ENCODE measurements at regions not wholly inside any gene's neighbourhood (a gene's known extent, or its start where the extent isn't known, plus 50 kb on each side); places are given as distances from the start of the nearest gene placed in this dataset.
"Not testable (repeated sequence)": the region's sequence is repeated elsewhere in the genome, so short reads cannot be mapped to it uniquely, and the experiment has no call there.

DNA sequence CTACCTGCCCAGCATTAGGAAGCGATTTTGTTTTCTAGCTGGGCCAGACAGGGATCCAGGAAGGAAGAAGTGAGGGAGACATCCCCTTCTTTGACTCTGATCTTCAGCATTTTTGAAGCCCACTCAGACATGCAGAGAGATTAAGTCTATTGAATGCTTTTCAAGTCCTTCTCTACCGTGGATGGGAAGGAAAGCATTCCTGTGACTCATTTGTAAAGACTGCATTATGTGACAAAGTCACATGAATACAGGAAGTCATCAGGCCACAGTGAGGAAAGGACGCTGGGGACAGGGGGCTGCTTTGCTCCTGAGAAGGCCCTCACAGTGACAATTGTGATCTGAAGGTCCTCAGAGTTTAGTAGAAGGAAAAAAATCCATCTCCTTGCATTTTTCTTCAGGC is 67.4 kb upstream of the GBA3 start:
- no TSS peak for BruUV-seq (replicated peaks)
- Histone ChIP-seq H3K4me3 (replicated peaks in 1 of 3; ENCODE audit: insufficient read depth in 1 of 3, low read depth in 2 of 3, low read length in 3 of 3) (no peak overlapping the region), H3K36me3 (replicated peaks in 1 of 2; ENCODE audit: control insufficient read depth in 1 of 2, insufficient read depth in 2 of 2, low read length in 2 of 2) (no peaks in the 10 kb centered on the region), H3K79me2 (ENCODE audit: insufficient read depth, low read length) (no peaks in the 10 kb centered on the region), H3K27ac (ENCODE audit: extremely low read length, insufficient read depth, low read length) (no peak overlapping the region), H3K4me1 (ENCODE audit: insufficient read depth, low read length) (no peaks in the 10 kb centered on the region), H3K4me2 (ENCODE audit: low read depth, low read length) (no peak overlapping the region), H3K27me3 (ENCODE audit: control insufficient read depth in 1 of 2, insufficient read depth in 2 of 2, low read length in 2 of 2) (no peaks in the 10 kb centered on the region), H4K20me1 (ENCODE audit: insufficient read depth, low read length) (no peaks in the 10 kb centered on the region), H3K9ac (ENCODE audit: insufficient read depth, low read depth, low read length) (no peak overlapping the region), H2AFZ (ENCODE audit: low read length) (no peak overlapping the region), H3K9me3 (ENCODE audit: low read length) (no peaks in the 10 kb centered on the region)
- FAIRE-seq (no peak), DNase-seq (ENCODE audit: low spot score) (peak; percentile 3), ATAC-seq (no peak)
- TF ChIP-seq, protein P1, sequence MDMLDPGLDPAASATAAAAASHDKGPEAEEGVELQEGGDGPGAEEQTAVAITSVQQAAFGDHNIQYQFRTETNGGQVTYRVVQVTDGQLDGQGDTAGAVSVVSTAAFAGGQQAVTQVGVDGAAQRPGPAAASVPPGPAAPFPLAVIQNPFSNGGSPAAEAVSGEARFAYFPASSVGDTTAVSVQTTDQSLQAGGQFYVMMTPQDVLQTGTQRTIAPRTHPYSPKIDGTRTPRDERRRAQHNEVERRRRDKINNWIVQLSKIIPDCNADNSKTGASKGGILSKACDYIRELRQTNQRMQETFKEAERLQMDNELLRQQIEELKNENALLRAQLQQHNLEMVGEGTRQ (IDR thresholded peaks at IDR 0.05; ENCODE audit: low read depth, low read length): no peak
- TF ChIP-seq, protein P1 (CRISPR knock-in tag; IDR thresholded peaks at IDR 0.05; ENCODE audit: borderline replicate concordance): no peak
- TF ChIP-seq KLF13 (CRISPR knock-in tag; IDR thresholded peaks at IDR 0.05) (no peak), NFIC (IDR thresholded peaks at IDR 0.05; ENCODE audit: low read length) (no peak), ZNF274 (CRISPR knock-in tag; IDR thresholded peaks at IDR 0.05) (no peak), HOXD1 (CRISPR knock-in tag; IDR thresholded peaks at IDR 0.05) (no peak)
- intact Hi-C loops (cut with micrococcal nuclease; ENCODE audit: unreplicated experiment): no loop called here
- CTCF ChIA-PET (ENCODE audit: low intra/inter-chr PET ratio, low total read pairs): no interaction called here
- 7% methylated on average over 3 of the region's 3 CpGs for WGBS (ENCODE audit: low lambda C conversion rate)
- in situ Hi-C loops (cut with HindIII; ENCODE audit: extremely low pct_ligation_motif_present, low pct_unique_long_range_greater_than_20kb): no loop called here
- POLR2A ChIA-PET: no interaction called here

DNA sequence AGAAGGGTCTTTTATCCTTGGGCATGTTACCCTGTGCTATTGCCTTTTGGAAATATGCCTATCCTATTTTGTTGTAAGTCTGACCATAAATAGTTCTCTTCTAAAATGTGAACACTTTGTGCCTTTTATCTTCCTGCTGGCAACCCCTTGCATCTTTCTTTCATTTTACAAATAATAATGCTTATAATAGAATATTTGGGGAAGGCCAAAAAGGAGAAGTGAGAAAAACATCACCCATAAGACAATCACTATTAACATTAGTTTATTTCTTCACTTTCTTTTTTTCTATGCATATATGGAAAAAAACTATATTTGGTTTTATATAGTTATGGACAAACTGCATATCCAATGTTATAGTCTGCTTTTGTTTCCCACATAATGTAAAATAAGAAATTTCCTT is 64.9 kb upstream of the GBA3 start:
- H3K79me2 ChIP-seq (ENCODE audit: insufficient read depth, low read length); H4K20me1 ChIP-seq (ENCODE audit: insufficient read depth, low read length); H3K4me3 ChIP-seq (replicated peaks in 1 of 3; ENCODE audit: insufficient read depth in 1 of 3, low read depth in 2 of 3, low read length in 3 of 3); H3K27ac ChIP-seq (ENCODE audit: extremely low read length, insufficient read depth, low read length); in situ Hi-C loops (cut with HindIII; ENCODE audit: extremely low pct_ligation_motif_present, low pct_unique_long_range_greater_than_20kb); DNase-seq (ENCODE audit: low spot score); H2AFZ ChIP-seq (ENCODE audit: low read length); ATAC-seq; H3K36me3 ChIP-seq (replicated peaks in 1 of 2; ENCODE audit: control insufficient read depth in 1 of 2, insufficient read depth in 2 of 2, low read length in 2 of 2); H3K27me3 ChIP-seq (ENCODE audit: control insufficient read depth in 1 of 2, insufficient read depth in 2 of 2, low read length in 2 of 2); H3K9me3 ChIP-seq (ENCODE audit: low read length); CTCF ChIA-PET (ENCODE audit: low intra/inter-chr PET ratio, low total read pairs); FAIRE-seq; H3K4me2 ChIP-seq (ENCODE audit: low read depth, low read length); intact Hi-C loops (cut with micrococcal nuclease; ENCODE audit: unreplicated experiment); H3K9ac ChIP-seq (ENCODE audit: insufficient read depth, low read depth, low read length); H3K4me1 ChIP-seq (ENCODE audit: insufficient read depth, low read length); BruUV-seq (replicated peaks); POLR2A ChIA-PET: not testable (repeated sequence)

DNA sequence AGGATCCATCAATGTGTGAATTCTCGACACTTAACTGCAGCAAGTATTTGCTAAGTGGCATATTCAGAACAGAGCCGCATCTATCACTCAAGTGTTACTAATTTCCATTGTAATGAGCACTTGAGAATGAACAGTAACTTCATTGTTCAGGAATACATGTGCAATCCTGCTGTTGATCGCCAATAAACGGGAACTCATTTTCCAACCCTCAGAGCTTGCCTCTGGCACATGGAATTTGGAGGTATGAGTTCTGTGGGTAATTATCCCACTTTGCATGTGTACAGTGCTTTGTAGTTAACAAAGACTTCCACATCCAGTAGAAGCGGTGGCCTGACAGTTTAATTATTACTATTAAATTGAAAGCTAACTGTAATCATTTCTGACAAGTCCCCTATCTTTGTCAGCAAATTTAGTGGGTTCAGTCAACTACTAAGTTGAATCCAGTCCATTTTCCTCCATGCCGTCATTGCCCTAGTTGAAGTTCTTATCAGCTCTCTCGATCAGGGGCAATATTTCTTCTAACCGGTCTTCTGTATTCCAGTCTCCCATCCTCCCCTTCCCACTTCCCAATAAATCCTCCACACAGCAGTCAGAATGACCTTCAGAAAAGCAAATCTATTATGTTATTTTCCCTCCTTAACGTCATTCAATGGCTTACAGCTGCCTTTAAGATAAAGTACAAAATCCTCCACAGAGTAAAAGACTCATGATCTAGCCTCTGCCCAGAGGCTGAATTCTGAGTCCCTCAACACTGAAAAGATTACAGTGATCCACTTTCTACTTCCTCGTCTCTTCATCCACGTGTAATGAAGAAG is 62.4 kb upstream of the GBA3 start:
- CTCF ChIA-PET (ENCODE audit: low intra/inter-chr PET ratio, low total read pairs); H3K4me3 ChIP-seq (replicated peaks in 1 of 3; ENCODE audit: insufficient read depth in 1 of 3, low read depth in 2 of 3, low read length in 3 of 3); POLR2A ChIA-PET; H3K79me2 ChIP-seq (ENCODE audit: insufficient read depth, low read length); H2AFZ ChIP-seq (ENCODE audit: low read length); in situ Hi-C loops (cut with HindIII; ENCODE audit: extremely low pct_ligation_motif_present, low pct_unique_long_range_greater_than_20kb); H3K27me3 ChIP-seq (ENCODE audit: control insufficient read depth in 1 of 2, insufficient read depth in 2 of 2, low read length in 2 of 2); H3K27ac ChIP-seq (ENCODE audit: extremely low read length, insufficient read depth, low read length); H3K4me2 ChIP-seq (ENCODE audit: low read depth, low read length); ATAC-seq; H3K9ac ChIP-seq (ENCODE audit: insufficient read depth, low read depth, low read length); intact Hi-C loops (cut with micrococcal nuclease; ENCODE audit: unreplicated experiment); H3K36me3 ChIP-seq (replicated peaks in 1 of 2; ENCODE audit: control insufficient read depth in 1 of 2, insufficient read depth in 2 of 2, low read length in 2 of 2); DNase-seq (ENCODE audit: low spot score); H3K9me3 ChIP-seq (ENCODE audit: low read length); H4K20me1 ChIP-seq (ENCODE audit: insufficient read depth, low read length); BruUV-seq (replicated peaks); FAIRE-seq; H3K4me1 ChIP-seq (ENCODE audit: insufficient read depth, low read length): not testable (repeated sequence)
- 4% methylated on average over 11 of the region's 11 CpGs for WGBS (ENCODE audit: low lambda C conversion rate)

Measured in HepG2 (cell line).